ENCODE measurements at regions not wholly inside any gene's neighbourhood (a gene's known extent, or its start where the extent isn't known, plus 50 kb on each side); places are given as distances from the start of the nearest gene placed in this dataset.

GRCh38 chr3:27930052-27930602 is 208.0 kb upstream of the EOMES start:
- DNase-seq (ENCODE audit: low read depth): no peak
- TF ChIP-seq CTCF (conservative IDR thresholded peaks at IDR 0.05; ENCODE audit: low read depth, low read length): no peak
- H3K4me3 ChIP-seq (ENCODE audit: low read length): no peak overlapping the region

GRCh38 chr3:27935492-27935891 is 213.4 kb upstream of the EOMES start:
- no peak for TF ChIP-seq CTCF (conservative IDR thresholded peaks at IDR 0.05; ENCODE audit: low read depth, low read length)

GRCh38 chr3:27939521-27939920 is 217.4 kb upstream of the EOMES start:
- no peak overlapping the region for H3K4me3 ChIP-seq (ENCODE audit: low read length)

More at GRCh38 chr3:27935492-27935891, 213.4 kb upstream of the EOMES start:
- H3K4me3 ChIP-seq (ENCODE audit: low read length): no peak overlapping the region
- no peak for DNase-seq (ENCODE audit: low read depth)

GRCh38 chr3:27939940-27940339 is 217.8 kb upstream of the EOMES start:
- peak; percentile 28 for DNase-seq (ENCODE audit: low read depth)
- TF ChIP-seq CTCF (conservative IDR thresholded peaks at IDR 0.05; ENCODE audit: low read depth, low read length): no peak
- H3K4me3 ChIP-seq (ENCODE audit: low read length): no peak overlapping the region

More at GRCh38 chr3:27939521-27939920, 217.4 kb upstream of the EOMES start:
- TF ChIP-seq CTCF (conservative IDR thresholded peaks at IDR 0.05; ENCODE audit: low read depth, low read length): no peak
- no peak for DNase-seq (ENCODE audit: low read depth)

GRCh38 chr3:27943106-27943505 is 221.0 kb upstream of the EOMES start:
- H3K4me3 ChIP-seq (ENCODE audit: low read length): no peak overlapping the region
- peak; percentile 52 for TF ChIP-seq CTCF (conservative IDR thresholded peaks at IDR 0.05; ENCODE audit: low read depth, low read length)
- DNase-seq (ENCODE audit: low read depth): no peak

GRCh38 chr3:27945229-27945628 is 223.1 kb upstream of the EOMES start:
- no peak for TF ChIP-seq CTCF (conservative IDR thresholded peaks at IDR 0.05; ENCODE audit: low read depth, low read length)
- H3K4me3 ChIP-seq (ENCODE audit: low read length): no peak overlapping the region
- DNase-seq (ENCODE audit: low read depth): no peak

- DNase-seq (ENCODE audit: low read depth): peak; percentile 76
- no peak overlapping the region for H3K4me3 ChIP-seq (ENCODE audit: low read length)
- no peak for TF ChIP-seq CTCF (conservative IDR thresholded peaks at IDR 0.05; ENCODE audit: low read depth, low read length)
These were observed 238.0 kb upstream of the EOMES start for GRCh38 chr3:27960133-27960532.
